ENCODE measurements at regions not wholly inside any gene's neighbourhood (a gene's known extent, or its start where the extent isn't known, plus 50 kb on each side); places are given as distances from the start of the nearest gene placed in this dataset.

GRCh38 chr4:170818786-170819185, 729.0 kb upstream of the AADAT start:
- TF ChIP-seq POLR2AphosphoS5 (IDR thresholded peaks at IDR 0.05; ENCODE audit: low read depth, low read length) (no peak), POLR2A (IDR thresholded peaks at IDR 0.05; ENCODE audit: low read depth, low read length) (no peak), TAF1 (IDR thresholded peaks at IDR 0.05; ENCODE audit: borderline replicate concordance, low read depth, low read length) (no peak)
